ENCODE measurements at regions not wholly inside any gene's neighbourhood (a gene's known extent, or its start where the extent isn't known, plus 50 kb on each side); places are given as distances from the start of the nearest gene placed in this dataset.

GRCh38 chr9:99471033-99471432, 249.0 kb downstream of the SEC61B start:
- H3K27ac ChIP-seq (replicated peaks) = no peak overlapping the region
- TF ChIP-seq SPI1 (IDR thresholded peaks at IDR 0.05; ENCODE audit: borderline replicate concordance, low read depth) = no peak
- no peak for TF ChIP-seq GABPA (IDR thresholded peaks at IDR 0.05; ENCODE audit: low read depth)
- TF ChIP-seq, protein P1, sequence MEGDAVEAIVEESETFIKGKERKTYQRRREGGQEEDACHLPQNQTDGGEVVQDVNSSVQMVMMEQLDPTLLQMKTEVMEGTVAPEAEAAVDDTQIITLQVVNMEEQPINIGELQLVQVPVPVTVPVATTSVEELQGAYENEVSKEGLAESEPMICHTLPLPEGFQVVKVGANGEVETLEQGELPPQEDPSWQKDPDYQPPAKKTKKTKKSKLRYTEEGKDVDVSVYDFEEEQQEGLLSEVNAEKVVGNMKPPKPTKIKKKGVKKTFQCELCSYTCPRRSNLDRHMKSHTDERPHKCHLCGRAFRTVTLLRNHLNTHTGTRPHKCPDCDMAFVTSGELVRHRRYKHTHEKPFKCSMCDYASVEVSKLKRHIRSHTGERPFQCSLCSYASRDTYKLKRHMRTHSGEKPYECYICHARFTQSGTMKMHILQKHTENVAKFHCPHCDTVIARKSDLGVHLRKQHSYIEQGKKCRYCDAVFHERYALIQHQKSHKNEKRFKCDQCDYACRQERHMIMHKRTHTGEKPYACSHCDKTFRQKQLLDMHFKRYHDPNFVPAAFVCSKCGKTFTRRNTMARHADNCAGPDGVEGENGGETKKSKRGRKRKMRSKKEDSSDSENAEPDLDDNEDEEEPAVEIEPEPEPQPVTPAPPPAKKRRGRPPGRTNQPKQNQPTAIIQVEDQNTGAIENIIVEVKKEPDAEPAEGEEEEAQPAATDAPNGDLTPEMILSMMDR (IDR thresholded peaks at IDR 0.05; ENCODE audit: insufficient read depth, low read length) = no peak
- TF ChIP-seq POLR2AphosphoS5 (IDR thresholded peaks at IDR 0.05; ENCODE audit: low read depth) = no peak
- no peak for TF ChIP-seq REST (IDR thresholded peaks at IDR 0.05; ENCODE audit: insufficient replicate concordance, low read depth)
- no peaks in the 10 kb centered on the region for H3K27me3 ChIP-seq (ENCODE audit: insufficient read depth, poor library complexity, severe bottlenecking)
- H3K4me3 ChIP-seq (replicated peaks; ENCODE audit: insufficient read depth, low read length) = no peak overlapping the region
- no peak for DNase-seq (ENCODE audit: low read depth in 1 of 2, low spot score in 1 of 2)

GRCh38 chr9:99472240-99472915, 250.3 kb downstream of the SEC61B start:
- TF ChIP-seq SPI1 (IDR thresholded peaks at IDR 0.05; ENCODE audit: borderline replicate concordance, low read depth) (no peak), POLR2AphosphoS5 (IDR thresholded peaks at IDR 0.05; ENCODE audit: low read depth) (no peak)
- Histone ChIP-seq H3K27me3 (ENCODE audit: insufficient read depth, poor library complexity, severe bottlenecking) (no peaks in the 10 kb centered on the region), H3K4me3 (replicated peaks; ENCODE audit: insufficient read depth, low read length) (no peak overlapping the region), H3K27ac (replicated peaks) (no peak overlapping the region)
- DNase-seq (ENCODE audit: low read depth in 1 of 2, low spot score in 1 of 2) = no peak

GRCh38 chr9:99472916-99473245, 250.8 kb downstream of the SEC61B start:
- no peak for TF ChIP-seq GABPA (IDR thresholded peaks at IDR 0.05; ENCODE audit: low read depth)
- no peak for TF ChIP-seq REST (IDR thresholded peaks at IDR 0.05; ENCODE audit: insufficient replicate concordance, low read depth)

DNA sequence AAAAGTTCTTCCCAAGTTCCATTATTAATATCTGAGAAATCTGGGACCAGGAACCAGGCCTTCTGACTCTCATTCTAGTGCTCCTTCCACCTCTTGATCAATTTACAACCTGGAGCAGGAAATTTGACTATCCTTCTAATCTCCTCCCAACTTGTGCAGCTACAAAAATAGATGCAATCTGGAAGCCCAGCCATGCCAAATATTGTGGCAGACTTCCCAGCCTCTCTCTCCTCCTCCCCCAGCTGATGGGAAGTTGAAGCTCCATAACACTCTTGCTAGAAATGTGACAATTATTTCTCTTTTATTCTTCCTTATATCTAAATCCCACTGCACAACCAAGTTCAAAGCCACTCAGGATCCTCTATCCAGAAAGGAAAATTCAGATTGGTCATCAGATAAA, 252.1 kb downstream of the SEC61B start:
- TF ChIP-seq GABPA (IDR thresholded peaks at IDR 0.05; ENCODE audit: low read depth) (no peak), SPI1 (IDR thresholded peaks at IDR 0.05; ENCODE audit: borderline replicate concordance, low read depth) (no peak), REST (IDR thresholded peaks at IDR 0.05; ENCODE audit: insufficient replicate concordance, low read depth) (no peak), POLR2AphosphoS5 (IDR thresholded peaks at IDR 0.05; ENCODE audit: low read depth) (no peak)
- TF ChIP-seq, protein P1 (IDR thresholded peaks at IDR 0.05; ENCODE audit: insufficient read depth, low read length) = no peak
- no peak for DNase-seq (ENCODE audit: low read depth in 1 of 2, low spot score in 1 of 2)
- Histone ChIP-seq H3K27me3 (ENCODE audit: insufficient read depth, poor library complexity, severe bottlenecking) (no peaks in the 10 kb centered on the region), H3K4me3 (replicated peaks; ENCODE audit: insufficient read depth, low read length) (no peak overlapping the region), H3K27ac (replicated peaks) (no peak overlapping the region)

More at GRCh38 chr9:99472916-99473245, 250.8 kb downstream of the SEC61B start:
- Histone ChIP-seq H3K27ac (replicated peaks) (no peak overlapping the region), H3K4me3 (replicated peaks; ENCODE audit: insufficient read depth, low read length) (no peak overlapping the region), H3K27me3 (ENCODE audit: insufficient read depth, poor library complexity, severe bottlenecking) (no peaks in the 10 kb centered on the region)
- no peak for DNase-seq (ENCODE audit: low read depth in 1 of 2, low spot score in 1 of 2)

Measured in HL-60 (cell line).